Keratinocyte (primary cell): ENCODE measurements at regions not wholly inside any gene's neighbourhood (a gene's known extent, or its start where the extent isn't known, plus 50 kb on each side); places are given as distances from the start of the nearest gene placed in this dataset.

Source experiments
- DNase-seq: peaks from one replicate; pipeline ENCODE4 v3.0.0-alpha.2; 2011; ENCODE audit warnings: low read depth, missing footprints, low spot score
- FAIRE-seq: peaks from 2 replicates; lab custom pipeline; 2011; peaks lifted over from hg19 to GRCh38; lab: Jason Lieb, UNC
- H2AFZ ChIP-seq: 2 replicates; pipeline ENCODE4 v1.6.0; 2012; ENCODE audit warnings: low read length, control low read depth, inconsistent platforms; ENCODE audit not compliant: control insufficient read depth
- H3K27ac ChIP-seq: 2 replicates; pipeline ENCODE4 v1.5.1; 2011; ENCODE audit warnings: low read length; ENCODE audit not compliant: control insufficient read depth, insufficient read depth
- H3K27me3 ChIP-seq: 3 replicates; pipeline ENCODE4 v1.6.0; 2011; ENCODE audit warnings: low read length; ENCODE audit not compliant: control insufficient read depth, insufficient read depth; ENCODE audit errors: extremely low read depth
- H3K36me3 ChIP-seq, 2 experiments: 2 replicates in 1 of 2; 3 replicates in 1 of 2; pipeline ENCODE4 v1.5.1; 2011; ENCODE audit warnings: low read length in 2 of 2, mild to moderate bottlenecking in 1 of 2; ENCODE audit not compliant: control insufficient read depth in 2 of 2, insufficient read depth in 2 of 2; ENCODE audit errors: extremely low read depth in 1 of 2
- H3K4me1 ChIP-seq: 3 replicates; pipeline ENCODE4 v1.5.1; 2011; ENCODE audit warnings: low read length; ENCODE audit not compliant: control insufficient read depth, insufficient read depth; ENCODE audit errors: extremely low read depth
- H3K4me2 ChIP-seq: 3 replicates; pipeline ENCODE4 v1.6.0; 2011; ENCODE audit warnings: low read depth, low read length; ENCODE audit not compliant: control insufficient read depth, insufficient read depth; ENCODE audit errors: extremely low read depth
- H3K4me3 ChIP-seq, 3 experiments: fragments of 200-600 bp in 1 of 3; sonication (generic) in 1 of 3; 2 replicates in 2 of 3; 3 replicates in 1 of 3; pipeline ENCODE4 v1.5.1; 2011 to 2016; ENCODE audit warnings: low read length in 3 of 3, mild to moderate bottlenecking in 3 of 3, control low read depth in 2 of 3, inconsistent platforms in 1 of 3, low read depth in 1 of 3, mixed read lengths in 1 of 3, mixed run types in 1 of 3, moderate library complexity in 1 of 3; ENCODE audit not compliant: control insufficient read depth in 2 of 3, insufficient read depth in 2 of 3; ENCODE audit errors: extremely low read depth in 1 of 3
- H3K79me2 ChIP-seq: 2 replicates; pipeline ENCODE4 v1.6.0; 2012; ENCODE audit warnings: low read length; ENCODE audit not compliant: control insufficient read depth, insufficient read depth
- H3K9ac ChIP-seq: 3 replicates; pipeline ENCODE4 v1.6.0; 2011; ENCODE audit warnings: low read length; ENCODE audit not compliant: control insufficient read depth, insufficient read depth; ENCODE audit errors: extremely low read depth
- H3K9me1 ChIP-seq: 3 replicates; pipeline ENCODE4 v1.6.0; 2011; ENCODE audit warnings: low read length; ENCODE audit not compliant: control insufficient read depth, insufficient read depth; ENCODE audit errors: extremely low read depth
- H3K9me3 ChIP-seq: 2 replicates; pipeline ENCODE4 v1.5.1; 2012; ENCODE audit warnings: low read depth, low read length; ENCODE audit not compliant: control insufficient read depth
- H4K20me1 ChIP-seq: 3 replicates; pipeline ENCODE4 v1.6.0; 2011; ENCODE audit warnings: low read length; ENCODE audit not compliant: control insufficient read depth, insufficient read depth; ENCODE audit errors: extremely low read depth
- EZH2 ChIP-seq: IDR thresholded peaks from one replicate; pipeline ENCODE4 v1.6.1; 2012; ENCODE audit warnings: inconsistent platforms, mild to moderate bottlenecking, low read length, moderate library complexity
- dilution Hi-C: fragments of 300-500 bp; cut with MboI; formaldehyde crosslinking; loops from one replicate; pipeline ENCODE4 v1.7.0; 2020; ENCODE audit warnings: low sequenced_read_pairs; ENCODE audit not compliant: extremely low pct_ligation_motif_present
- TF ChIP-seq, protein P1 (sequence below), 3 experiments: IDR thresholded peaks in 1 of 3; conservative IDR thresholded peaks in 1 of 3; optimal IDR thresholded peaks in 1 of 3; 2 replicates in 2 of 3; 3 replicates in 1 of 3; pipeline versions ENCODE3 to v1.5.1; 2011; ENCODE audit warnings: low read length in 3 of 3, mild to moderate bottlenecking in 3 of 3, moderate library complexity in 2 of 3, control low read depth in 1 of 3, inconsistent platforms in 1 of 3; ENCODE audit not compliant: insufficient read depth in 2 of 3; ENCODE audit errors: extremely low read depth in 1 of 3

DNA sequence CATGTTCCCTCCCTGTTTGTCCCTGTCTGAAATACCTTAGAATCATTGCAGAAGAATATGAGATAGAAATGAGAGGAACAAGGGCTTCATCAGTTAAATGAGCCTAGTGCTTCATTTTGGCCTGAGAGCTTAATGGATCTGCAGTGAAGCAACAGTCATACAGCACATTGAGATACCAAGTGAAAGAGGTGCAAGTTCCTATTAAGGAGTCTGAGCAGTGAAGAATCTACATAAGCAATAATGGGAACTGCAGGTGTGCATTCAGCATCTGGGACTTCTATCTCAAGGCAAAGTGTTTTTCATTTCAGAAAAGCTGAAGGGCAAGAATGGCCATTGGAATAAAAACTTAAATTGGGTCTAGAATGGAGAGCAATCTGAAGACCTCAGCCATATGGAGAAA lies 323.2 kb upstream of the SLC39A10 start:
- DNase-seq, result no peak
- TF ChIP-seq, protein P1, sequence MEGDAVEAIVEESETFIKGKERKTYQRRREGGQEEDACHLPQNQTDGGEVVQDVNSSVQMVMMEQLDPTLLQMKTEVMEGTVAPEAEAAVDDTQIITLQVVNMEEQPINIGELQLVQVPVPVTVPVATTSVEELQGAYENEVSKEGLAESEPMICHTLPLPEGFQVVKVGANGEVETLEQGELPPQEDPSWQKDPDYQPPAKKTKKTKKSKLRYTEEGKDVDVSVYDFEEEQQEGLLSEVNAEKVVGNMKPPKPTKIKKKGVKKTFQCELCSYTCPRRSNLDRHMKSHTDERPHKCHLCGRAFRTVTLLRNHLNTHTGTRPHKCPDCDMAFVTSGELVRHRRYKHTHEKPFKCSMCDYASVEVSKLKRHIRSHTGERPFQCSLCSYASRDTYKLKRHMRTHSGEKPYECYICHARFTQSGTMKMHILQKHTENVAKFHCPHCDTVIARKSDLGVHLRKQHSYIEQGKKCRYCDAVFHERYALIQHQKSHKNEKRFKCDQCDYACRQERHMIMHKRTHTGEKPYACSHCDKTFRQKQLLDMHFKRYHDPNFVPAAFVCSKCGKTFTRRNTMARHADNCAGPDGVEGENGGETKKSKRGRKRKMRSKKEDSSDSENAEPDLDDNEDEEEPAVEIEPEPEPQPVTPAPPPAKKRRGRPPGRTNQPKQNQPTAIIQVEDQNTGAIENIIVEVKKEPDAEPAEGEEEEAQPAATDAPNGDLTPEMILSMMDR (optimal IDR thresholded peaks at IDR 0.05 in 1 of 3, IDR thresholded peaks at IDR 0.05 in 1 of 3, conservative IDR thresholded peaks at IDR 0.05 in 1 of 3; ENCODE audit: extremely low read depth in 1 of 3, insufficient read depth in 2 of 3, low read length in 3 of 3), result no peak
- no peak for TF ChIP-seq EZH2
- no peak overlapping the region for H3K27ac ChIP-seq
- H4K20me1 ChIP-seq, result no peaks in the 10 kb centered on the region
- H3K9me1 ChIP-seq, result no peaks in the 10 kb centered on the region
- no peaks in the 10 kb centered on the region for H3K36me3 ChIP-seq
- no peak overlapping the region for H3K4me3 ChIP-seq
- no peaks in the 10 kb centered on the region for H3K4me1 ChIP-seq
- no peaks in the 10 kb centered on the region for H3K79me2 ChIP-seq
- dilution Hi-C loops, result no loop called here
- no peak overlapping the region for H3K4me2 ChIP-seq
- peak; percentile 26 for FAIRE-seq
- no peaks in the 10 kb centered on the region for H3K27me3 ChIP-seq
- no peak overlapping the region for H3K9ac ChIP-seq
- no peaks in the 10 kb centered on the region for H3K9me3 ChIP-seq
- H2AFZ ChIP-seq, result no peak overlapping the region

DNA sequence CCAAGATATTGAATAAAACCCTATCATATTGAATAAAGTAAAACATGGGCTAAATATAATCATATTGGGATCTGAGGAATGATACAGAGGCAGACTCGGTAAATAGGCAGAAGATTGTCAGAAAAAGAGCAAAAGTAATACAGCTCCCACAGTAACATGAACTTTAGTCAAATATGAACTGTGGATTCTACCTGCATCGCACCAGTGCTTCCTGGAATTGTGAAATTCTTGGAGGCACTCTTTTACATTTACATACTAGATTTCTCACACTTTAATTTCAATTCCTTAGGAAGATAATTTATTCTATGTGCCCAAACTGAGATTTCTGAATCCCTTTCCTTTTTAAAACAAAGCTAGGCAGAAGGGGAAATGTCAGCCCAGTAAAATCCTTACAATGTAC lies 325.1 kb upstream of the SLC39A10 start:
- dilution Hi-C loops, result no loop called here
- Histone ChIP-seq H4K20me1 (no peaks in the 10 kb centered on the region), H3K9ac (no peak overlapping the region), H3K36me3 (no peaks in the 10 kb centered on the region), H2AFZ (no peak overlapping the region), H3K9me1 (no peaks in the 10 kb centered on the region), H3K4me3 (no peak overlapping the region), H3K9me3 (no peaks in the 10 kb centered on the region), H3K27ac (no peak overlapping the region), H3K79me2 (no peaks in the 10 kb centered on the region), H3K4me2 (no peak overlapping the region), H3K4me1 (no peaks in the 10 kb centered on the region), H3K27me3 (no peaks in the 10 kb centered on the region)
- DNase-seq (no peak), FAIRE-seq (no peak)
- TF ChIP-seq EZH2, result no peak
- TF ChIP-seq, protein P1 (optimal IDR thresholded peaks at IDR 0.05 in 1 of 3, IDR thresholded peaks at IDR 0.05 in 1 of 3, conservative IDR thresholded peaks at IDR 0.05 in 1 of 3; ENCODE audit: extremely low read depth in 1 of 3, insufficient read depth in 2 of 3, low read length in 3 of 3), result no peak
